Renal pelvis (tissue), 1 donor: ENCODE measurements at regions not wholly inside any gene's neighbourhood (a gene's known extent, or its start where the extent isn't known, plus 50 kb on each side); places are given as distances from the start of the nearest gene placed in this dataset.

Experiments
- DNase-seq: peaks from one replicate; pipeline ENCODE4 v3.0.0-alpha.2; 2013

GRCh38 chr4:81550388-81550859, 78.7 kb upstream of the RASGEF1B start:
- no peak for DNase-seq

GRCh38 chr4:81549984-81550383, 78.3 kb upstream of the RASGEF1B start:
- no peak for DNase-seq

GRCh38 chr4:81546777-81547176, 75.1 kb upstream of the RASGEF1B start:
- DNase-seq: no peak

GRCh38 chr4:81541161-81541945, 69.6 kb upstream of the RASGEF1B start:
- DNase-seq: no peak

GRCh38 chr4:81538716-81539427, 67.2 kb upstream of the RASGEF1B start:
- no peak for DNase-seq

GRCh38 chr4:81531410-81531809, 59.7 kb upstream of the RASGEF1B start:
- DNase-seq: no peak

- no peak for DNase-seq
Measured at GRCh38 chr4:81528979-81529378, 57.3 kb upstream of the RASGEF1B start.

- no peak for DNase-seq
Measured at GRCh38 chr4:81528200-81528599, 56.5 kb upstream of the RASGEF1B start.

- no peak for DNase-seq
Measured at GRCh38 chr4:81527709-81528108, 56.0 kb upstream of the RASGEF1B start.

GRCh38 chr4:81527115-81527514, 55.4 kb upstream of the RASGEF1B start:
- DNase-seq: no peak

GRCh38 chr4:81526706-81527105, 55.0 kb upstream of the RASGEF1B start:
- no peak for DNase-seq

GRCh38 chr4:81523672-81524327, 52.1 kb upstream of the RASGEF1B start:
- DNase-seq: no peak

- no peak for DNase-seq
Measured at GRCh38 chr4:81522711-81523110, 51.0 kb upstream of the RASGEF1B start.

- no peak for DNase-seq
Measured at GRCh38 chr4:81521708-81522107, 50.0 kb upstream of the RASGEF1B start.
